ENCODE measurements at regions not wholly inside any gene's neighbourhood (a gene's known extent, or its start where the extent isn't known, plus 50 kb on each side); places are given as distances from the start of the nearest gene placed in this dataset.

DNA sequence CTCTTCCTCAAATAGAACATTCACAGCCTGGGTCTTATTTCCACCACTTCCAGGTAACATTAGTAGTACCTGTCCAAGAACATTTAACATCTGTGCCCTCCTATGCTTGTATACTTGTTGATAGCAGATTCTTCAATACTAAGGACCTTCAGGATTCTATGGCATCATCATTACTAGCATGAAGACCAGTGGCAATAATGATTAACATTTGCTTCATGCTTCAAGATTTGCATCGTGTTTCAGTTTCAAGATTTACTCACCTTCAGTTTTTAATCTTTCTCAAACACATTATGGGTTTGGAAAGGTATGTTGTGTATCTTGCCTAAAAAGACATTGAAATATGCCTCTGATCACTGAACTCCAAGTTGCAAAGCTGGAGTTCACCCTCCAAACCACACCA is 412.8 kb upstream of the NRSN1 start:
- Histone ChIP-seq H3K9me3 (no peaks in the 10 kb centered on the region), H3K4me1 (no peaks in the 10 kb centered on the region), H3K36me3 (no peaks in the 10 kb centered on the region), H3K4me3 (no peak overlapping the region), H3K27me3 (no peaks in the 10 kb centered on the region), H3K27ac (no peak overlapping the region)
- TF ChIP-seq EP300 (IDR thresholded peaks at IDR 0.05) (no peak), POLR2A (IDR thresholded peaks at IDR 0.05) (no peak)
- TF ChIP-seq, protein P1, sequence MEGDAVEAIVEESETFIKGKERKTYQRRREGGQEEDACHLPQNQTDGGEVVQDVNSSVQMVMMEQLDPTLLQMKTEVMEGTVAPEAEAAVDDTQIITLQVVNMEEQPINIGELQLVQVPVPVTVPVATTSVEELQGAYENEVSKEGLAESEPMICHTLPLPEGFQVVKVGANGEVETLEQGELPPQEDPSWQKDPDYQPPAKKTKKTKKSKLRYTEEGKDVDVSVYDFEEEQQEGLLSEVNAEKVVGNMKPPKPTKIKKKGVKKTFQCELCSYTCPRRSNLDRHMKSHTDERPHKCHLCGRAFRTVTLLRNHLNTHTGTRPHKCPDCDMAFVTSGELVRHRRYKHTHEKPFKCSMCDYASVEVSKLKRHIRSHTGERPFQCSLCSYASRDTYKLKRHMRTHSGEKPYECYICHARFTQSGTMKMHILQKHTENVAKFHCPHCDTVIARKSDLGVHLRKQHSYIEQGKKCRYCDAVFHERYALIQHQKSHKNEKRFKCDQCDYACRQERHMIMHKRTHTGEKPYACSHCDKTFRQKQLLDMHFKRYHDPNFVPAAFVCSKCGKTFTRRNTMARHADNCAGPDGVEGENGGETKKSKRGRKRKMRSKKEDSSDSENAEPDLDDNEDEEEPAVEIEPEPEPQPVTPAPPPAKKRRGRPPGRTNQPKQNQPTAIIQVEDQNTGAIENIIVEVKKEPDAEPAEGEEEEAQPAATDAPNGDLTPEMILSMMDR (IDR thresholded peaks at IDR 0.05) = no peak
- DNase-seq (ENCODE audit: low spot score in 2 of 2) = no peak
- 93 to 94% methylated on average over 1 of the region's 1 CpG for WGBS, 2 donors

DNA sequence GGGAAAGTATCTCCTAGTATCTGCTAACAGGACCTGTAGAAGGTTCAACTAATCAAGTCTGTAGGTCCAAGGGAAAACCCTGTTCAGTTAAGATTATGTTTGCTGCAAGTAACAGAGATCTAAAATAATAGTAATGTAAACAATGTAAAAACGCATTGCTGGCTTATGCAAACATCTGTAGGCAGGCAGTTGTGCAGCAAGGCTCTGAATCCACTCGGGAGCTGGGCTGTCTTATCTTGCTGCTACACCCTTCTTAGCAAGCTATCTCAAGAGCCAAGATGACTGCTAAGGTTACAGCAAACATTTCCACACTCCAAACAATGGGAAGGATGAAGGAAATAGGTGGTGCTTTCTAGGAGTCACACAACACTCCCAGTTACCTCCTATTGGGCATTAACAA is 397.3 kb upstream of the NRSN1 start:
- Histone ChIP-seq H3K4me3 (no peak overlapping the region), H3K4me1 (no peaks in the 10 kb centered on the region), H3K36me3 (no peaks in the 10 kb centered on the region), H3K27me3 (no peaks in the 10 kb centered on the region), H3K27ac (no peak overlapping the region), H3K9me3 (no peaks in the 10 kb centered on the region)
- TF ChIP-seq EP300 (IDR thresholded peaks at IDR 0.05) = no peak
- WGBS, 2 donors = 35 to 56% methylated on average over 2 of the region's 2 CpGs
- no peak for DNase-seq (ENCODE audit: low spot score in 2 of 2)

GRCh38 chr6:23731609-23732008 is 394.4 kb upstream of the NRSN1 start:
- Histone ChIP-seq H3K27me3 (no peaks in the 10 kb centered on the region), H3K4me3 (no peak overlapping the region), H3K36me3 (no peaks in the 10 kb centered on the region), H3K27ac (no peak overlapping the region), H3K4me1 (peaks cover 0 to 6% (median 0%) of the 10 kb centered on the region in 4 donors), H3K9me3 (no peaks in the 10 kb centered on the region)
- WGBS, 2 donors = 86 to 91% methylated on average over 4 of the region's 4 CpGs
- DNase-seq (ENCODE audit: low spot score in 2 of 2) = no peak
- TF ChIP-seq EP300 (IDR thresholded peaks at IDR 0.05) (no peak), POLR2A (IDR thresholded peaks at IDR 0.05) (no peak)
- TF ChIP-seq, protein P1 (IDR thresholded peaks at IDR 0.05) = no peak

- Histone ChIP-seq H3K27ac (no peak overlapping the region), H3K36me3 (no peaks in the 10 kb centered on the region), H3K27me3 (no peaks in the 10 kb centered on the region), H3K4me3 (no peak overlapping the region), H3K9me3 (no peaks in the 10 kb centered on the region), H3K4me1 (peaks cover 0 to 6% (median 0%) of the 10 kb centered on the region in 4 donors)
- WGBS, 2 donors = 53% methylated on average over 3 of the region's 3 CpGs
- TF ChIP-seq POLR2A (IDR thresholded peaks at IDR 0.05) (no peak), EP300 (IDR thresholded peaks at IDR 0.05) (no peak)
- TF ChIP-seq, protein P1 (IDR thresholded peaks at IDR 0.05) = no peak
- no peak for DNase-seq (ENCODE audit: low spot score in 2 of 2)
These were observed 393.5 kb upstream of the NRSN1 start for GRCh38 chr6:23732521-23732920.

DNA sequence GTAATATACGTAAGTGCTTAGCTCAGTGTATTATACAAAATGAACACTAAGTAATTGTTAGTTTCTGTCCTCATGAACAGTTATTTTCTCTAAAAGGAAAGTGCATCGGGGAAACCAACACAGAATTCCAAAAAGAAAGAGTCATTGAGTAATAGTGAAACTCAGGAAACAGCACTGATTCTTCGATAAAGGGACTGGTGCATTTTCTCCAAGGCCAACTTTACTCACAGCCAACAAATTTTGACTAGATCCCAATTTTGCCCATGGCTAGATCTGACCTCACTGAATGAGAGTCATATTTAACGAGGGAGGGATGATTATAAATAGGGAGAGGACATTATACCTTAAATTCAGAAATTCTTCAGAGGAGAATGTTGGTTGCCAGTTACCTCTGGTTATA is 390.9 kb upstream of the NRSN1 start:
- no peak overlapping the region for H3K27ac ChIP-seq
- no peaks in the 10 kb centered on the region for H3K9me3 ChIP-seq
- H3K36me3 ChIP-seq = no peaks in the 10 kb centered on the region
- 24 to 28% methylated on average over 4 of the region's 4 CpGs for WGBS, 2 donors
- H3K27me3 ChIP-seq = no peaks in the 10 kb centered on the region
- no peak for DNase-seq (ENCODE audit: low spot score in 2 of 2)
- H3K4me1 ChIP-seq = peaks cover 0 to 6% (median 0%) of the 10 kb centered on the region in 4 donors
- H3K4me3 ChIP-seq = no peak overlapping the region
- TF ChIP-seq POLR2A (IDR thresholded peaks at IDR 0.05) (no peak), EP300 (IDR thresholded peaks at IDR 0.05) (no peak)
- TF ChIP-seq, protein P1 (IDR thresholded peaks at IDR 0.05) = no peak

- TF ChIP-seq EP300 (IDR thresholded peaks at IDR 0.05) = no peak
- TF ChIP-seq, protein P1 (IDR thresholded peaks at IDR 0.05) = no peak
- TF ChIP-seq POLR2A (IDR thresholded peaks at IDR 0.05) = no peak
- H3K9me3 ChIP-seq = no peaks in the 10 kb centered on the region
- H3K4me1 ChIP-seq = peaks cover 0 to 6% (median 0%) of the 10 kb centered on the region in 4 donors
- H3K4me3 ChIP-seq = no peak overlapping the region
- H3K36me3 ChIP-seq = no peaks in the 10 kb centered on the region
- no peaks in the 10 kb centered on the region for H3K27me3 ChIP-seq
- WGBS, 2 donors = 36 to 57% methylated on average over 3 of the region's 3 CpGs
- H3K27ac ChIP-seq = no peak overlapping the region
- DNase-seq (ENCODE audit: low spot score in 2 of 2) = no peak
These were observed 389.4 kb upstream of the NRSN1 start for GRCh38 chr6:23736577-23736976.

Data from tibial nerve (tissue), 4 donors.